ENCODE measurements at regions not wholly inside any gene's neighbourhood (a gene's known extent, or its start where the extent isn't known, plus 50 kb on each side); places are given as distances from the start of the nearest gene placed in this dataset.

- Mint-ChIP-seq H3K4me3 (ENCODE audit: unreplicated experiment) (no peak overlapping the region), H3K27ac (ENCODE audit: unreplicated experiment) (no peak overlapping the region), H3K27me3 (ENCODE audit: unreplicated experiment) (no peaks in the 10 kb centered on the region), H3K9me3 (ENCODE audit: unreplicated experiment) (no peaks in the 10 kb centered on the region), H3K4me1 (ENCODE audit: unreplicated experiment) (no peaks in the 10 kb centered on the region), H3K36me3 (ENCODE audit: low read depth, unreplicated experiment) (no peaks in the 10 kb centered on the region)
- DNase-seq (ENCODE audit: low spot score) = no peak
- no peak for TF ChIP-seq CTCF (IDR thresholded peaks at IDR 0.05; ENCODE audit: unreplicated experiment)
Observed at GRCh38 chr10:117886766-117887165, 160.0 kb downstream of the RAB11FIP2 start.

- Mint-ChIP-seq H3K27me3 (ENCODE audit: unreplicated experiment) (peaks cover 1% of the 10 kb centered on the region), H3K9me3 (ENCODE audit: unreplicated experiment) (no peaks in the 10 kb centered on the region), H3K4me1 (ENCODE audit: unreplicated experiment) (no peaks in the 10 kb centered on the region), H3K27ac (ENCODE audit: unreplicated experiment) (no peak overlapping the region), H3K4me3 (ENCODE audit: unreplicated experiment) (no peak overlapping the region), H3K36me3 (ENCODE audit: low read depth, unreplicated experiment) (no peaks in the 10 kb centered on the region)
- no peak for DNase-seq (ENCODE audit: low spot score)
- TF ChIP-seq CTCF (IDR thresholded peaks at IDR 0.05; ENCODE audit: unreplicated experiment) = no peak
Observed at GRCh38 chr10:117889664-117890063, 157.1 kb downstream of the RAB11FIP2 start.

GRCh38 chr10:117892681-117893220 is 154.0 kb downstream of the RAB11FIP2 start:
- no peak for TF ChIP-seq CTCF (IDR thresholded peaks at IDR 0.05; ENCODE audit: unreplicated experiment)
- Mint-ChIP-seq H3K4me1 (ENCODE audit: unreplicated experiment) (no peaks in the 10 kb centered on the region), H3K27ac (ENCODE audit: unreplicated experiment) (no peak overlapping the region), H3K27me3 (ENCODE audit: unreplicated experiment) (peaks cover 1% of the 10 kb centered on the region), H3K4me3 (ENCODE audit: unreplicated experiment) (no peak overlapping the region), H3K36me3 (ENCODE audit: low read depth, unreplicated experiment) (no peaks in the 10 kb centered on the region), H3K9me3 (ENCODE audit: unreplicated experiment) (no peaks in the 10 kb centered on the region)
- DNase-seq (ENCODE audit: low spot score) = no peak

- Mint-ChIP-seq H3K4me1 (ENCODE audit: unreplicated experiment) (no peaks in the 10 kb centered on the region), H3K36me3 (ENCODE audit: low read depth, unreplicated experiment) (no peaks in the 10 kb centered on the region), H3K27me3 (ENCODE audit: unreplicated experiment) (peaks cover 5% of the 10 kb centered on the region), H3K9me3 (ENCODE audit: unreplicated experiment) (no peaks in the 10 kb centered on the region), H3K27ac (ENCODE audit: unreplicated experiment) (no peak overlapping the region), H3K4me3 (ENCODE audit: unreplicated experiment) (no peak overlapping the region)
- no peak for DNase-seq (ENCODE audit: low spot score)
- no peak for TF ChIP-seq CTCF (IDR thresholded peaks at IDR 0.05; ENCODE audit: unreplicated experiment)
Observed at GRCh38 chr10:117894339-117894738, 152.4 kb downstream of the RAB11FIP2 start.

GRCh38 chr10:117896517-117896916 is 150.2 kb downstream of the RAB11FIP2 start:
- no peaks in the 10 kb centered on the region for H3K9me3 Mint-ChIP-seq (ENCODE audit: unreplicated experiment)
- peaks cover 5% of the 10 kb centered on the region for H3K27me3 Mint-ChIP-seq (ENCODE audit: unreplicated experiment)
- no peak for TF ChIP-seq CTCF (IDR thresholded peaks at IDR 0.05; ENCODE audit: unreplicated experiment)
- no peak for DNase-seq (ENCODE audit: low spot score)
- H3K36me3 Mint-ChIP-seq (ENCODE audit: low read depth, unreplicated experiment) = no peaks in the 10 kb centered on the region
- no peak overlapping the region for H3K4me3 Mint-ChIP-seq (ENCODE audit: unreplicated experiment)
- H3K27ac Mint-ChIP-seq (ENCODE audit: unreplicated experiment) = no peak overlapping the region
- H3K4me1 Mint-ChIP-seq (ENCODE audit: unreplicated experiment) = no peaks in the 10 kb centered on the region

All from endothelial cell (in vitro differentiated cells).